ENCODE measurements at regions not wholly inside any gene's neighbourhood (a gene's known extent, or its start where the extent isn't known, plus 50 kb on each side); places are given as distances from the start of the nearest gene placed in this dataset.
"Not testable (repeated sequence)": the region's sequence is repeated elsewhere in the genome, so short reads cannot be mapped to it uniquely, and the experiment has no call there.

DNA sequence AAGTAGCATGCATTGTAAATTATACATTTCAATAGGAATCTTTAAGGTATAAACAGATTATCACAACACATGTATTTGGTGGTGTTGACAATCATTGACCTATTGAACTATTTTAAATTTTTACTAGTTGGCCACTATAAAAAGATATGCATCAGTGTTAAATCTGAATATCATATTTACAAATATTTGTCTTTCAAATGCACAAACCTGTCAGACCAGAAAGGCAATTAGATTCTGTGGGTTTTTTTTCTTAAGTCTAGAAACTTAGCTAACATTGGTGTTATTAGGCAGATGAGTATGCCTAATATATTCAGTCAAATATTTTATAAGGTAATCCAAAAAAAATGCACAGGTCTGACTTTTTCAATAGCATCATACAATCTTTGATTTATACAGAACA lies 241.4 kb upstream of the DGKB start:
- no peak for DNase-seq (ENCODE audit: low read depth)

DNA sequence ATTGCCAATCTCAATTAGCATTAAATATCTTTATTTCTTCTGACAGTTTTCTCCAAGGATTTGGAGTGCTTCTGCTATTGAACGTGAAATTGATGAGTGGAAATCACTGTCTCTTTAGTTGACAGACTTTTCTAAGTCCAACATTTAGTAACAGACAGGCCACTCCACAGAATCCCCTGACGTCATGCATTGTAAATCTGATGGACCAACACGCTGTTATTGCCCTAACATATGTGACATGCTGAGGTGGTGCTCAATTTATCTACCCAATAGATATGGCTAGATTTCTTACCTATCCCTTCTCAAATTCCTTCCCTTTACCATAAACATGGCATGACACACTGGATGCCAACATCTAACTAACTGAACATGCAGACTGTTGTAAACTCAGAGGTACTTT lies 240.6 kb upstream of the DGKB start:
- no peak for DNase-seq (ENCODE audit: low read depth)

DNA sequence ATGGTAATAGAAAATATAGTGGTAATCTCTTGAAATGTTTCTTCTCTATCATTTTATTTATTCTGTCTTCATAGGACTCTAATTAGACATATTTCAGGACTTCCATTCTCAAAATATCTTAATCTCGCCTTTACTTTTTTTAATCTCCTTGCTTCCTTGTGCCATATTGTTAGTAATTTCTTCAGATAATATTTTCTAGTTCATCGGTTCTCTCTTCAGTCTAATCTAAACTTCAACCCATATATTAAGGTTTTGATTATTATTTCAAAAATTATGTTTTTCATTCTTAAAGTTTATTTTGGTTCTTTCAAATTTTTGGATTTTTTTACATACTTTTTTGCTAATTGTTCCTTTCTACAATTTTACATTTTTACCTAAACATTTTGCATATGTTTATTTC lies 237.9 kb upstream of the DGKB start:
- no peak for DNase-seq (ENCODE audit: low read depth)

DNA sequence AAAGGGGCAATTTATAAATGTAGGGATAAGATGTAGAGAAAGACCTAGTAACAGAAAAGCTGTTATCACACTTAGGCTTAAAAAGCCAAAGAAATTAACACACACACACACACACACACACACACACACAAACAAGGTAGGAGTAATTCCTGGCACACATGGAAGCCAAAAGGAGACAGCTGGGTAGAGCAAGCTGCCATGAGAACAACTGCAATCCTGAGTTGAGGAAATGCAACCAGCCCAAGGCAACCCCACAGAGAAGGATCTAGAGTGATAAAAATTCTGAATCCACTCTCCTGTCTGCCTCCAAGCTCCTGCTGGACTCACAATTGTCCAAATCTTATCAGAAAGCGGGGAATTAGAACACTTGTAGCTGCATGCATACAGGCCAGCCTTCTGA lies 229.1 kb upstream of the DGKB start:
- DNase-seq (ENCODE audit: low read depth): no peak

DNA sequence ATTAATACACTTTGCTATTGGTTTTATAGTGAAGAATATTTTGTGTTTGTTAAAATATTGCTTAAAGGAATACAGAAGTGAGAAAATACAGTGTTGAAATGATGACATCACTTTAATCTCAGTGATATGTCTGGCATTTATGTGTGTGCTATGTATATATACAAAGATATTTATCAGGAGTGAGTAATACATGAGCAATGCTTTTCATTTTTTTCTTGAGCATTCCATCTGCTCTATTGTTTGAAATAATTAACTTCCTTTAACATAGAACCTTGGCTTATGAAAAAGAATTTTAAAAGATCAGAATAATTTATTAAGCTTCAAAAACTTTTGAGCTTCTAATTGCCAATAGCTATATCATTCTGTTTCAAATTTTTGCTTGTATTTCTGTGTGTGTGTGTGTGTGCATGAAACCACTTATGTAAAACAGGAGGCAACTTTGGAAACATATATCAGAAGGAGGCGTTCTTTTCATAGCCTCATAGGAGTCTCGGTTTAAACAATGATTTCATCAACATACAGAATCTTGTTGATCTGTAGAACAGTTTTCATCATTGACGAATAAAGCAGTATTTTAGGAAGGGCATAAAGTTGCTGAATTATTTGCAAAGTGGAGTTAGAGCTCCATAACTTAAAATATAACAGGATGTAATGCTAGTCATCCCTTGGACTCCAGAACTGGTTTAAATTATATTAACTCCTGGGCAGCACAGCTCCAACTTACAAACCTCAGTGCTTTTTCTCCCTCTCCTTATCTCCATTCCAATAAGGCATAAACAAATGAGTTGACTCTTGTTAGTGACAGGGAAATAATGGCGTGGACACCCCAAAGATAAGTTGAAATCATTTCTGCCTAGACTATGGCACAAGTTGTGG lies 228.4 kb upstream of the DGKB start:
- no peak for DNase-seq (ENCODE audit: low read depth)

DNA sequence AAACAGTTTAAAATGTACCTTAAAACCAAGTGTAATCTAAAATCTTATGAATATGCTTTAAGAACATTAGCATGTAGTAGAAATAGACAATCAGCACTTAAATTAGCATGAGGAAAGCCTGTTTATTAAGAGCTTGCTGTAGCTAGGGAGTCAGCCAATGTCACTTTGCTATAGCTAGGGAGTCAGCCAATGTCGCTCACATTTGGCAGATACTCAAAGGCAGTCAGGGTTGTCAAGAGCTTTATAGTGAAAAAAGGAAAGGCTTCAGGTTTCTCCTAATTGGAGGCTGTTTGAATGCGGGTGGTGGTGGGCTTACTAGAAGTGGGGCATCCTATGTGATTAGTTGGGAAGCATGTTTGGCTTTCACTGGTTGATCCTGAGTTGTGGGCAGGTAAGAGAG lies 226.2 kb upstream of the DGKB start:
- DNase-seq (ENCODE audit: low read depth): no peak

DNA sequence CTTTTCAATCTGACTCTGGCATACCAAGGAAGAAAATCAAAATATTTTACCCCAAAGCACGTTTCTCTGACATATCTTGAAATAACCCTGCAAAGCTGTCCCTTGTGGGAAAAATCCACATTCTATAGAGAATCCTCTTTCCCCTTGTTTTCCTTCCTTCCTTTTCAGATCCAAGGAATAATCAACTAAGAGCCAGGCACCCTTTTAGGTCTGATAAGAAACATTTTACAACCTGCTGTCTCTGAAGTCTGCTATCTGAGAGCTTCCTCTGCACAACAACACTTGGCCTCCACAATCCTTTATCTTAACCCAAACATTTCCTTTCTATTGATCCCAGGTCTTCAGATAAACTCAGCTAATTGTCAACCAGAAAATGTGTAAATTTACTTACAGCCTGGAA lies 224.1 kb upstream of the DGKB start:
- DNase-seq (ENCODE audit: low read depth): not testable (repeated sequence)

DNA sequence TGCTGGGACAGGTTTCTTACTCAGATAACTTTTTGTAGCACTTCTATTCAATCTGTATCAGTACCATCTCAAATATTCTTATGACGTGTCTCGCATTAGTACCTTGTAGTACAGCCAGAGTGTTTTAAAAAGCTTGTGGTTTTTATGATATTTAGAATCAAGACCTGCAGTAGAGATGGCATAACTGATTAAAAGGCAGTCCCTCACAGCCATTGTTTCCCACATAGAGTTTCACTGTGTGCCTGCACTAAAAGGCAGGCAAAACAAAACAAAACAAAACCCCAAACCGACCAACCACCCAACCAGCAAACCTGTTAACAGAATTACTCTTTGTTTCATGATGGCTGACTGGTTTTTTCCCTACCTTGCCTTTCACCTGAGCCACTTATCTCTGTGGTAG lies 221.3 kb upstream of the DGKB start:
- no peak for DNase-seq (ENCODE audit: low read depth)

DNA sequence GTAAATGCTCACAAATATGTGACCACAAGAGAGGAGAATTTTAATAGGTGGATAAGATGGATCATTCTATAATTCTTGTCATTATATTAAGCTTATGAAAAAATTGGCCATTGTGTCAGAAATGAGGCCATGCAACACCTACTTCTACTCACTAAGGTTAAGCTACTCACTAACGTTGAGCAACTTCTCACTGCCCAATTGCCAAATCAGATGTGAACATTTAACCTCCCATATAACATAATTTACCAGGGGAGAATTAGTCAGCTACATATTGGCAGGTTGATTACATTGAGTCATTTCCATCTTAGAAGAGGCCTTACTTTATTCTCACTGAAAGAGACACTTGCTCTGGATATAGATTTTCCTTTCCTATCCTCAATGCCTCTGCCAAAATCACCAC lies 211.2 kb upstream of the DGKB start:
- peak; percentile 23 for DNase-seq (ENCODE audit: low read depth)

DNA sequence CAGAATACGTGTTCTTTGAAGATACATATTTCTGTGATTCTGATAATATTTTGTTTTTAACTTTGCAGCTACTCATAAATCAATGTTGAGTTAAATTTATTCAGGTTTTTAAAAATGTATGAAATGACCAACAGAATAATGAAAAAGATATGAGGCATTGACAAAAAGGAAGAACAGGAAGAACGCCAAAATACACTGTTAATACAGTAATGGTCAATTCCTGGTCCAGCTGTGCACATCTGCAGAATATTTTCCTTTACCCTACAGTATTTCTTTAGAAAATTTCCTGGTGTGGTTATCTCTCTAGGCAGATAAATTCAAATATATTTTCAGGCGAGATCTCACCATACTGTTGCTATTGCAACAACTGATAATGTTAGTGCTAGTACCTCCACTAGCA lies 203.2 kb upstream of the DGKB start:
- no peak for DNase-seq (ENCODE audit: low read depth)

DNA sequence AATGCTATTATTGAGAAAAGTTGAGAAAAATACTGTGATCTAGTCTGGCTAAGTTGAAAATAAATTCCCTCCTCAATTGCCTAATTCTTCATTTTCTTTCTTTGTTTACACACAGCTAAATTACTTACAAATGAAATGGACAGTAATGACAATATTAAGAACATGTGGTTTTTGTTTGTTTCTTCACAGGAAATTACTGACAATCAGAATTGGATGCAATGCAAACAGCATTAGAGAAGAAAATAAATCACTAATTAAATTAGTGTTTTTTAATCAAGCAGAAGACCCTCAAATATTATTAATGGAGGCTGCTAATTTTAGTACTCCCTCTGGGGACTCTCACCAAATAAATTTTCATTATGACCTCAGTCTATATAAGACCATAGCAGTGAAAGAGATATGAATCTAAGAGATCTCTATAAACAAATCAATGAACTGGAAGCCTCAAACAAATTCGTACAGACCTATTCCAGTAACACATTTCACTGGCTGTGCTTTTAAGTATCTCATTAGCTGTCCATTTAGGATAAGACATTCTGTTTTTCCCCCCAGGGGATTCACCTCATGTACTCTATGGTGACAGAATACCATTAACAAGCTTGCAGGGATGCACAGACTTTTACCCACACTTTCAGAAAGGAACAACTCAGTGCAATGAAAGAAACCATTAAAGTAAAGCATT lies 202.0 kb upstream of the DGKB start:
- no peak for DNase-seq (ENCODE audit: low read depth)

DNA sequence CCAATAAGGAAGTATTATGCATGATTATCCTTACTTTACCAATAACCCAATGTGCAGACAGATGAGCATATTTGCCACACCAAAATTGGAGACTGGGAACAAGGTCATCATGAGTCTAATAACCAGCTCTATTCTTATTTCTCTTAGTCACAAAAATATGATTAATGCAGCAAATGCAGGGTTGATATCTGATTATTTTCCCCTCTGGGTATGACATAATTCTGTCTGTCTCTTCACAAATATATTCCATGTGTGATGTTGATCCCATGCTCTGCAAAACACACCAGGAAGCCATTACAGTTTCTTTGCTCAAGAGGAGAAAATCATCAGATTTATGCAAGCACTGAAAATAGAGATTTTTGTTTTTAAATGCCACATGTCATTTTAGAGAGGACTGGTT lies 196.5 kb upstream of the DGKB start:
- no peak for DNase-seq (ENCODE audit: low read depth)

DNA sequence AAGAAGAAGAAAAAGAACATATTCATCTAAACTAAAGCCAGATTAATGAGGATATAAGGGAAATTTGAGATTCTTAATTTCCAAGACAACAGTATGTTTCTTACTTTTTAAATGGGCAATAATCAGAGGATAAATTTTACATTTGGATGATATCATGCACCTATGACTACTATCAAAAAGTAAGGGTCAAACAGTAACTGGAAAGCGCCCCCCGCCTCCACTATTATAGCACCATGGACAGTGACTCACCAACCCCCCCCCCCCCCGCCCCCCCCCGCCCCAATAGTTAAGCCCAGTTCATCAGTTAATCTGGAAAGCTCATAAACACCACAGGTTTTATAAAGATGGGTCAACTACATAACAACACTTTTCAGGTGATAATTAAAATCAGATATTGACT lies 194.3 kb upstream of the DGKB start:
- no peak for DNase-seq (ENCODE audit: low read depth)

DNA sequence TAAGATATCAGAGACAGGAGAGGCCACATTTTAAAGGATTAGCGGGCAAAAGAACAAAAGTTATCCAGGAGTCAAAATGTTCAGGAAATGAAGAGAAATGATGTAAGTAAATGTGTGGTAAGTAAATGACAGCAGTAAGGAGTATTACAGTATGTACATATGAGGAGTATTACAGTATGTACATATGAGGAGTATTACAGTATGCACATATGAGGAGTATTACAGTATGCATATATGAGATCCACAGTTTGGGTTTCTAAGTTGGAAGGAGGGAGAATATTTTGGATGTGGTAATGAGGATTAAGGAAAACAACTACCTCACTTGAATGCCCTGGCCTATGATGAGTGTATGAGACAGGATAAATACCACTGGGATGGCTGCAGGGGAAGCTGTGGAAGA lies 192.4 kb upstream of the DGKB start:
- no peak for DNase-seq (ENCODE audit: low read depth)

DNA sequence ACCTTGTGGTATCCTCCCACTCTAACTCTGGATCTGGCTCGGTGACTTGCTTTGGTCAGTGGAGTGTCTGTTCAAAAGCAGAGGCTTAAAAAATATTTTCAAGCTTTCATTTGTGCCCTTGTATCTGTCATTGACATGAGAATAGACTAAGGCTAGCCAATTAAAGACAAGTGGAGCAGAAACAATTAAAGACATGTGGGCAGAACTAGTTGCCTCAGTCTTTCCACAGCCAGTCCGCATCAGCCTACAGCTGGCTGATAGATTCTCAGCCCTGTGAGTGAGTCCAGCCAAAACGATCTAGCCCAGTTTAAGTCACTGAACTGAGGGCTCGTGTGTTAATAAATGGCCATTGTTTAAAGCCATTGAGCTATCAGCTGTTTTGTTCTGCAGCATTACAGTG lies 185.2 kb upstream of the DGKB start:
- DNase-seq (ENCODE audit: low read depth): no peak

DNA sequence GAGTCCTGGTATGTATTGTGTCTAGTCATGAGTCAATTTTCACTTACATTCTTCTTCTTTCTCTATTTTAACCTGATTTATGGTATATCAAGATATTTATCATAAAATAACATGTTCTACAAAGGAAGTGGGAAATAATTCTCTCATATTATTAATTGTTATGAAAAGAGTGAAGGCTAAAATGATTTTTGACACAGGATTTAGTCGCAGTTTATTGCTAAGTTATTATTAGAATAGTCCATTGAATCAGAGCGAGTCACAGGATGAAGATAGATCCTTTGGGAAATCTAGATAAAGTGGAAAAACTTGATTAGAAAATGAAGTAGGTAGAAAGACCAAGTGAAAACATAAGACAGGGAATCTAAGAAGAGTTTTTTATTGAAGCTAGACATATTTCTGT lies 184.3 kb upstream of the DGKB start:
- no peak for DNase-seq (ENCODE audit: low read depth)

DNA sequence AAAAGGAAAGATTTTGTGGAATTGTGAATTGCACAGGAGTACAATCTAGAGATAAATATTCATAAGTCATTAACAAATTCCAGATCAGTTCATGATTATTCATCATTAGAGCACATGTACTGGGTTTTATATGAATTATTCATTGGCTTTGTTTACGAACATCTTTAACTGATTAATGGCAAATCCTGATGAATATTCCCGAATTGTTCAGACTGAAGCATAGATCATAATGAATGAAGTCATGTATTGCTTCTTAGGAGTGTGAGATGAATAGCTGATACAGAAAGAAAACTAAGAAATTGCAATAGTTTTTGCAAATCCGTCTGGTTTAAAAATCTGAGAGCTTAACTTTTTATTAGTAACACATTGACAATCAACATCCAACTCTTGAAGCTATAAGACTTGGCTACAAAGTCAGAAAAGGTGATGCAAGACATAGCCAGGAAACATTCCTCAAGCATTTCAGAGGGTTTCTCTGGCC lies 183.6 kb upstream of the DGKB start:
- DNase-seq (ENCODE audit: low read depth): peak; percentile 67

DNA sequence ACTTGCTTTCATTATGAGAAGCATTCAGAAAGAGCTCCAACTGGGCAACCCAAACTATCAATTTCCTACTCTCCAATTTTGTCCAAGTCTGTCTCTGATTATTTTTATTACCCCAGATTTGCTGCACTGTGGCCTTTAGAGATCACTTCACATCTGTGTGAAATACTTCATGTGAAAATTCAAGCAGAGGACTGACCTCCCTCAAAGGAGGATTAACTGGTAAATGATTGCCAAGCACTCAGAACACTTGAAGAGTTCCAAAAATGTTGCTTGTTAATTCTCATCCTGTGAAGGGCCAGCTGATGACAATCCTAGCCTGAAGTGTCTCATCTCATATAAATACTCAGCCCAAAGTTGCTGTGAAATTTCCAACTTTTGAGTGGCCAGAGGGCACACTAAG lies 182.8 kb upstream of the DGKB start:
- DNase-seq (ENCODE audit: low read depth): peak; percentile 49

DNA sequence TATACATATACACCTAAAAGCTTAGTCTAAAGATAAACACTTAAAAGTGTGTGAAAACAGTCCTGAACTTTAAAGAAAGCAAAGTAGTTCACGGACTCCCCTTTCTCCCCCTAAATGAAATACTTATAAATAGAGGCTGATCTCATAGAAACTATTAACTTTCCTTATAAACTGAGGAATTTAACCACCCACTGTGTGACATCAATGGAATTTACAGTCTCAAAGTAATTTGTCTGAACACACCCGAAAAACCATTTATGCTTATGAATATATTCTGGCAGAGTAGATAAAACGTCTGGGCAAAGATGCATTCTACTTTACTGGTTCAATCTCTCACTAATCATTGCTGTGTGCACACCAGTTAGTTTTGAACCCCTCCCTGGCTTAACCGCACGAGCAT lies 181.8 kb upstream of the DGKB start:
- no peak for DNase-seq (ENCODE audit: low read depth)

DNA sequence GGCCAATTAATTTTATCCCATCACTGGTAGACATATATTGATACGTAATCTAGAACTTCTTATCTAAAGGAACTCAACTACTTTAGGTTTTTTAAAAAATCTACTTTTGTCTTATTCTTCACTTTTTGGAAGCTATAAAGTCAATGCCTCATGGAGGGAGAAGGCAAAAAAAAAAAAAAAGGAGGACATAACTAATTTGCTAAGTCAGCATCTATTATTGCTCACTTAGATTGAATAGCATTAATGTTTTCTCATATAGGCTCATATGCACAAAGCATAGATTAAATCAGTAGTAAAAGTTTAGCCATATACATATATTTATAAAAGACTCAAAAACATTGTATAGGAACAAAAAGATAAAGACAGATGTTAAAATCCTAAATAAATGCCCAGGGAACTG lies 179.3 kb upstream of the DGKB start:
- no peak for DNase-seq (ENCODE audit: low read depth)

DNA sequence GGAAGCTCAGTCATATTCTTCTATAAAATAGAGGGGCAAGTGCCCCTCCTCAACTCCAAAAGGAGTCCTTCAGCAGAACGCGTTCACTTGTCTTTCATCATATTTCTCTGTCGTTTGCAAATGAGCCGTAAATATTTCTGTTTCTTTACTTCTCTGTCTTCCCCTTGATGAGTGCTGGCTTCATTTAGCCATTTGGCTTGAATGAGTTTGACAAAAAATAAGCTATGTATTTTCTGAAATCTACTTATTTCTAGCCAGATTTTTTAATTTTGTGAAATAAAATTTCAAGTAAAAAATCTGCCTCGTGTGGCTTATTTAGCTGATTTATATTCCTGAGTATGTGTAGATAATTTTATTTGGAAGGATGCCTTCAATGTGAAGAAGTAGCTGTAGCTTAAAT lies 170.8 kb upstream of the DGKB start:
- DNase-seq (ENCODE audit: low read depth): no peak

DNA sequence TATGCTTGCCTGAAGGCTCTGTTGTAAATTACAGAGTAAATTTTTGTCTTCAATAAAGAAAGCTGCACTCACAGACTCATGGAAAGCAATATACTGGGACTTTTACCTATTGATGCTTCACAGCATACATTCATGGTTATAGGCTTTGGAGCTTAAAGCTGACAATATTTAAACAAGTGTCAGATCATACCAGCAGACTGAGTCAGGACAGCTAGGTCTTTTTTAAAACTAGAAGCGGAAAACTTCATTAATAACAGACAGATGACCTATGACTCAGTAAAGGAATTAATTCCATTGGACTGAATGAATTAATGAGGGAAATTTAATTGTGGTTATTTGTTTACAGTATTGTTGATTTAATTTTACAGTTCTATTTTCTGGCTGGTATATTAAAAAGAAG lies 165.8 kb upstream of the DGKB start:
- no peak for DNase-seq (ENCODE audit: low read depth)

DNA sequence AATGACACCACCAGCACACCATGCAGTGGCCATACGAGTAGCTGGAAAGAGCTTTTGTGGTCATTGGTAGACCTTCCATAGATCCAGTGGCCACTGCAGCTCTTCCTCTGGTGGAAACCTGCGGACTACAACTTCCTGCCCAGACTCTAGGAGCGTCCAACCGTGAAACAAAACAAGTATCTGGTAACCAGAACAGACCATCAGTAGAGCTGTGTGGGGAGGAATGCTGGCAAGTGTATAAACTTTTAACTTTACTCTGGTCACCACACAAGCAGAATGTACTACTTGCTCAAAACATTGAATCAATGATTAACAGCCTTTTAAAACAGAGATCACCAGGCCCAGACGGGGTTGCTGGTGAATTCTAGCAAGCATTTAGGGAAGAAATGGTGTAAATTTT lies 154.7 kb upstream of the DGKB start:
- DNase-seq (ENCODE audit: low read depth): no peak

DNA sequence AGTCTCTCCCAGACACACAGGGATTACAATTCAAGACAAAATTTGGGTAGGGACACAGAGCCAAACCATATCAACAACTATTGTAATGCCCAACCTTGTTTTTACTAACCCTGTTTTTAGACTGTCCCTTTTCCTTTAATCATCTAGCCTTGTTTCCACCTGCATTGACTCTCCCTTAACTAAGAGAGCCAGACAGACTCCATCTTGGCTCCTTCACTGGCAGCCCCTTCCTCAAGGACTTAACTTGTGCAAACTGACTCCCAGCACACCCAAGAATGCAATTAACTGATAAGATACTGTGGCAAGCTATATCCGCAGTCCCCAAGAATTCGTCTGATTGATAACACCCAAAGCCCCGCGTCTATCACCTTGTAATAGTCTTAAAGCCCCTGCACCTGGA lies 151.8 kb upstream of the DGKB start:
- not testable (repeated sequence) for DNase-seq (ENCODE audit: low read depth)

Data from fibroblast of the conjunctiva (primary cell).